ENCODE measurements at regions not wholly inside any gene's neighbourhood (a gene's known extent, or its start where the extent isn't known, plus 50 kb on each side); places are given as distances from the start of the nearest gene placed in this dataset.

- no peak overlapping the region for H3K27ac ChIP-seq (ENCODE audit: control insufficient read depth, insufficient read depth, low read length)
- no peak overlapping the region for H3K4me2 ChIP-seq (ENCODE audit: control insufficient read depth, extremely low read depth, insufficient read depth, low read depth, low read length)
- no peak overlapping the region for H3K4me3 ChIP-seq (ENCODE audit: control insufficient read depth in 2 of 3, extremely low read depth in 1 of 3, insufficient read depth in 2 of 3, low read depth in 1 of 3, low read length in 3 of 3)
- no peaks in the 10 kb centered on the region for H4K20me1 ChIP-seq (ENCODE audit: control insufficient read depth, extremely low read depth, insufficient read depth, low read length)
- DNase-seq (ENCODE audit: low read depth, low spot score) (no peak), FAIRE-seq (no peak)
- no peak overlapping the region for H2AFZ ChIP-seq (ENCODE audit: control insufficient read depth, low read length)
- no peaks in the 10 kb centered on the region for H3K9me1 ChIP-seq (ENCODE audit: control insufficient read depth, extremely low read depth, insufficient read depth, low read length)
- H3K36me3 ChIP-seq (ENCODE audit: control insufficient read depth in 2 of 2, extremely low read depth in 1 of 2, insufficient read depth in 2 of 2, low read length in 2 of 2): no peaks in the 10 kb centered on the region
- H3K79me2 ChIP-seq (ENCODE audit: control insufficient read depth, insufficient read depth, low read length): no peaks in the 10 kb centered on the region
- TF ChIP-seq CTCF (optimal IDR thresholded peaks at IDR 0.05 in 1 of 3, IDR thresholded peaks at IDR 0.05 in 1 of 3, conservative IDR thresholded peaks at IDR 0.05 in 1 of 3; ENCODE audit: extremely low read depth in 1 of 3, insufficient read depth in 2 of 3, low read length in 3 of 3) (no peak), EZH2 (IDR thresholded peaks at IDR 0.05; ENCODE audit: low read length) (no peak)
- H3K27me3 ChIP-seq (ENCODE audit: control insufficient read depth, extremely low read depth, insufficient read depth, low read length): no peaks in the 10 kb centered on the region
- no peaks in the 10 kb centered on the region for H3K4me1 ChIP-seq (ENCODE audit: control insufficient read depth, extremely low read depth, insufficient read depth, low read length)
- dilution Hi-C loops (cut with MboI; ENCODE audit: extremely low pct_ligation_motif_present, low sequenced_read_pairs): no loop called here
- H3K9ac ChIP-seq (ENCODE audit: control insufficient read depth, extremely low read depth, insufficient read depth, low read length): no peak overlapping the region
- no peaks in the 10 kb centered on the region for H3K9me3 ChIP-seq (ENCODE audit: control insufficient read depth, low read depth, low read length)
These were observed 1499.6 kb downstream of the EFNA5 start for GRCh38 chr5:106171132-106171531.

GRCh38 chr5:106167766-106168165, 1503.0 kb downstream of the EFNA5 start:
- no peaks in the 10 kb centered on the region for H4K20me1 ChIP-seq (ENCODE audit: control insufficient read depth, extremely low read depth, insufficient read depth, low read length)
- no peaks in the 10 kb centered on the region for H3K27me3 ChIP-seq (ENCODE audit: control insufficient read depth, extremely low read depth, insufficient read depth, low read length)
- H3K9ac ChIP-seq (ENCODE audit: control insufficient read depth, extremely low read depth, insufficient read depth, low read length): no peak overlapping the region
- FAIRE-seq (no peak), DNase-seq (ENCODE audit: low read depth, low spot score) (no peak)
- TF ChIP-seq CTCF (optimal IDR thresholded peaks at IDR 0.05 in 1 of 3, IDR thresholded peaks at IDR 0.05 in 1 of 3, conservative IDR thresholded peaks at IDR 0.05 in 1 of 3; ENCODE audit: extremely low read depth in 1 of 3, insufficient read depth in 2 of 3, low read length in 3 of 3): no peak
- TF ChIP-seq EZH2 (IDR thresholded peaks at IDR 0.05; ENCODE audit: low read length): no peak
- H3K27ac ChIP-seq (ENCODE audit: control insufficient read depth, insufficient read depth, low read length): no peak overlapping the region
- dilution Hi-C loops (cut with MboI; ENCODE audit: extremely low pct_ligation_motif_present, low sequenced_read_pairs): no loop called here
- no peaks in the 10 kb centered on the region for H3K4me1 ChIP-seq (ENCODE audit: control insufficient read depth, extremely low read depth, insufficient read depth, low read length)
- no peaks in the 10 kb centered on the region for H3K79me2 ChIP-seq (ENCODE audit: control insufficient read depth, insufficient read depth, low read length)
- no peak overlapping the region for H2AFZ ChIP-seq (ENCODE audit: control insufficient read depth, low read length)
- H3K9me1 ChIP-seq (ENCODE audit: control insufficient read depth, extremely low read depth, insufficient read depth, low read length): no peaks in the 10 kb centered on the region
- no peak overlapping the region for H3K4me3 ChIP-seq (ENCODE audit: control insufficient read depth in 2 of 3, extremely low read depth in 1 of 3, insufficient read depth in 2 of 3, low read depth in 1 of 3, low read length in 3 of 3)
- H3K36me3 ChIP-seq (ENCODE audit: control insufficient read depth in 2 of 2, extremely low read depth in 1 of 2, insufficient read depth in 2 of 2, low read length in 2 of 2): no peaks in the 10 kb centered on the region
- no peaks in the 10 kb centered on the region for H3K9me3 ChIP-seq (ENCODE audit: control insufficient read depth, low read depth, low read length)
- H3K4me2 ChIP-seq (ENCODE audit: control insufficient read depth, extremely low read depth, insufficient read depth, low read depth, low read length): no peak overlapping the region
